ENCODE measurements at regions not wholly inside any gene's neighbourhood (a gene's known extent, or its start where the extent isn't known, plus 50 kb on each side); places are given as distances from the start of the nearest gene placed in this dataset.

DNA sequence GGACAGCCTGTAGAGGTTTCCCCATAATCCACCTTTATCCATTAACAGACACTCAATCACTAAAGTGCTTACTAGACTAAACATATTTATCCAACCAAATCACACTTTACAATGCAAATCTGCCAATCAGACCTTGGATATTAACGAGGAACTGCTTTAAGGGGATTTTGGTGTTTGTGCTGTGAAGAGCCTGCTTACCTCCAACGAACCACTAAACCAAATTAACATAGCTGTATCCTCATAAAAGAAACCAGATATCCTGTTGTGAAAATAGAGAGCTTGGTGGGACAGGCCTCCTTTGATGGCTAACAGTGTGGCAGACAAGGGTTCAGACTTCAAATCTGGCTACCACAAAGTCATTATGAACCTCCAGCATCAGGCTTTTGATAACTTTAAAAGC is 252.6 kb upstream of the HAND2 start:
- TF ChIP-seq, protein P1, sequence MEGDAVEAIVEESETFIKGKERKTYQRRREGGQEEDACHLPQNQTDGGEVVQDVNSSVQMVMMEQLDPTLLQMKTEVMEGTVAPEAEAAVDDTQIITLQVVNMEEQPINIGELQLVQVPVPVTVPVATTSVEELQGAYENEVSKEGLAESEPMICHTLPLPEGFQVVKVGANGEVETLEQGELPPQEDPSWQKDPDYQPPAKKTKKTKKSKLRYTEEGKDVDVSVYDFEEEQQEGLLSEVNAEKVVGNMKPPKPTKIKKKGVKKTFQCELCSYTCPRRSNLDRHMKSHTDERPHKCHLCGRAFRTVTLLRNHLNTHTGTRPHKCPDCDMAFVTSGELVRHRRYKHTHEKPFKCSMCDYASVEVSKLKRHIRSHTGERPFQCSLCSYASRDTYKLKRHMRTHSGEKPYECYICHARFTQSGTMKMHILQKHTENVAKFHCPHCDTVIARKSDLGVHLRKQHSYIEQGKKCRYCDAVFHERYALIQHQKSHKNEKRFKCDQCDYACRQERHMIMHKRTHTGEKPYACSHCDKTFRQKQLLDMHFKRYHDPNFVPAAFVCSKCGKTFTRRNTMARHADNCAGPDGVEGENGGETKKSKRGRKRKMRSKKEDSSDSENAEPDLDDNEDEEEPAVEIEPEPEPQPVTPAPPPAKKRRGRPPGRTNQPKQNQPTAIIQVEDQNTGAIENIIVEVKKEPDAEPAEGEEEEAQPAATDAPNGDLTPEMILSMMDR (IDR thresholded peaks at IDR 0.05; ENCODE audit: low read depth, low read length, poor library complexity, severe bottlenecking): no peak
- TF ChIP-seq EZH2phosphoT487 (IDR thresholded peaks at IDR 0.05; ENCODE audit: borderline replicate concordance, low read length): no peak
